Dermis microvascular lymphatic vessel endothelial cell (primary cell): ENCODE measurements at regions not wholly inside any gene's neighbourhood (a gene's known extent, or its start where the extent isn't known, plus 50 kb on each side); places are given as distances from the start of the nearest gene placed in this dataset.

Source experiments
- DNase-seq, 2 donors: peaks; one replicate each; pipeline versions ENCODE4 v3.0.0 to v3.0.0-alpha.2; 2010; ENCODE audit warnings: low read depth in 2 of 2

GRCh38 chr14:97571866-97572555 is 774.8 kb downstream of the VRK1 start:
- no peak for DNase-seq

DNA sequence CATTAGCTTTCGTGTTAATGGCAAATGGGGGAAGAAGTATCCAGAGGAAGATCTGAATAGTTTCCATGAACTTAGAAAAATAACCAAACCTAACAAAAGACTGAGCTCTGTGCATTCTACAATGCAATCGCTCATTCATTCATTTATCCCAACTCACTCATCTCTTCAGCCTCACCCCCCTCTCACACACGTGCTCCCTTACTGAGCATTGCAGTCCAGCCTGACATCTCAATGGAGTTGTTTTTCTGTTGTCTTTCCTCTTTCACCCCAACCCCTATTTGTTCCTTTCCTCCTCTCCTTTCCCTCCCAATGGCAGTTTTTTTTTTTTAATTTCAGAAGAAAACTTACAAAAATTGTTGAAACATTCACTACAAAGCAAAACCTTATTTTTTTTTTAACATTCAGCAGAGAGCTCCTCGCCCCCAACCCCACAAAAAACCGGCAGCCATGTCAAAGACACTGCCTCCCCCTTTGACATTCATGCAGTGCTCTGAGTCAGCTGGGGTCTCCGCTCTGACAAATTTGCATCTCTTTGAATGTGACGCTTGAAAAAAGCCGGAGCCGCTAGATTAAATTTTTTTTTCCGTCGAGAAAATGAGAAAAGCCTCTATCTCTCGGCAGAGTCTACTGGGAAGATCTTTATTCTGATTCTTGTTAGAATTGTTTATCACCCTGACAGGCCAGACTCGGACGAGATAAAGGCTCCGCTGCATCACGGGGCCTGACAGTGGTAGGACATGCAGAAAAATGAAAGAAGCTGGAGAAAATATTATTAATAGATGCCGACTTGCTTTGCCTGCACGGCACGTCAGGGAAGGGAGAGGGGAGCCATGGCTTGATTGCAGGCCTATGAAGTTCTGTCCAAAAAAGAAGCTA is 775.6 kb downstream of the VRK1 start:
- no peak for DNase-seq

DNA sequence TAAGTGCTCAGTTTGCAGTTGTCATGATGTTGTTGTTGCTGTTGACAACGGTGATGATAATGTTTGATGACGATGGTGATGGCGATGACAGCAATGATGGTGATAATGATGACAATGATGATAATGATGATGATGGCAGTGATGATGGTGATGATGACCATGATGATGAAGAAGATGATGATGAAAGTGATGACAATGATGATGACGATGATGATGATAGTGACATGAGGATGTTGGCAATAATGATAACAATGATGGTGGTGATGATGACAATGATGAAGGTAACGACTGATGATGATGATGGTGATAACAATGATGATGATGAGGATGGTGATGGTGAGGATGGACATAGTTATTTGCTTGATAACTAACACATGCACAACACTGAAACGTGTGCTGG is 778.5 kb downstream of the VRK1 start:
- no peak for DNase-seq

GRCh38 chr14:97578982-97579548 is 781.9 kb downstream of the VRK1 start:
- no peak for DNase-seq

GRCh38 chr14:97581016-97581415 is 783.8 kb downstream of the VRK1 start:
- DNase-seq: no peak

DNA sequence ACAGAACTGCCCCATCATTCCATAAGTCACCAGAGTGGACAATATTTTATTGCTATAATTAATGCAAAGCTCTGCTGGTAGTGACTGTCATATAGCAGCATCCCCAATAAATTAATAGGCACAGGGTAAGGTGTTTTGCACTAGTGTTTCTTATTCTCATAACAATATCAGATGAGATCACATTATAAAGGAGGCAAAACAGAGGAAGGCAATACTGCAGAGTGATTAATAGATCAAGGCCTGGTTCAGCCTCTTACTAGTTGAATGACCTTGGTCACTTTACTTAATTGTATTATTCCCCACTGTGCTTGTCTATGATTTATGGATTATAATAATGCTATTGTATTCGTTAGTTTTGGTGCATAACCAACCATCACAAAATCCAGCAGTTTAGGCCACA is 784.8 kb downstream of the VRK1 start:
- no peak for DNase-seq

- DNase-seq: no peak
Measured at GRCh38 chr14:97584528-97584927, 787.3 kb downstream of the VRK1 start.

GRCh38 chr14:97592341-97592980 is 795.3 kb downstream of the VRK1 start:
- DNase-seq: no peak

DNA sequence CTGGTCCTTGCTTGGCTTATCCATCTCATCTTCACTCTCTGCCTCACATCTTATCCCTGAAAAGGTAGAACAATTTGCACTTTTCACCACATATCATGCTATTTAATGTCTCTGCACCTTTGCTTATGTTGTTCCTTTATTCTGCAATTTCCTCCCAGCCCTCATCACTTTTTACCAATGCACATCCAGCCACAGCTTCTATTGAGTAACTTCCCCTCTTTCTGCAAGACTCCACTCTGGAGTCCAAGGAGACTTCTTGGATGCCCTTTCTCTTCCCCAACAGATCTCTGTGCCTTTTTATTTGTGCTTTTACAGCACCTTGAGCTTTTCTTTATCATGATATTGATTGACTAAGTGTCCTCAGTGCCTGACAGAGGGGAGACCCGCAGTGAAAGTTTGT is 797.1 kb downstream of the VRK1 start:
- no peak for DNase-seq

DNA sequence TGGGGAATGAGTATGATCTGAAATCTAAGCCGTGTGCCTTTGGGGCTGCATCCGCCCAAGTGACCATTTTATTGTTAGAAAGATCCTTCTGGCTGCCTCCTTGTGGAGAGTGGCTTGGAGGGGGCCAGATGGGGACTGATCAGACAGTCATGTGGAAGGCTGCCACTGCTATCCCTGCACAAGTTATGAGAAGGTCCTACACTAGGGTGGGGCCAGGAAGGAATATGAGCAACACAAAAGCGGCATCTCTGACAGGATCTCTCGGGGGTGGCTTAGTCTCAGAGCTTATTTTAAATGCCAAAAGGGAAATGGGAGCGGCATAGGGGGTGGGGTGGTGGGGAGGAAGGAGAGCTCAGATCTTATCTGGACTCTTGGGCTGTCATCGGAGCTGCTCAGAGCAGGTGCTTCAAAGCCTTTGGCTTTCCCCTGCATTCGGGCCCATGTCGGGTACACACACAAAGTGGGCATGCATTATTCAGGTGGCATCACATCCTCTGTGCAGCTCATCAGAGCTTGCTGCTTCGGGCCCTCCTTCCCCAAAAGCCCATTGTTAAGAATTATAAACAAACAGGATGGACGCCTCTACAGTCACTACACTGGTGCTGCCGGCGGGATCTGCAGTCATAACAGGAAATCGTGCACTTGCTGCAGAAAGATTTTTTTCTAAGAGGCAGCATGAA is 805.4 kb downstream of the VRK1 start:
- DNase-seq: no peak

DNA sequence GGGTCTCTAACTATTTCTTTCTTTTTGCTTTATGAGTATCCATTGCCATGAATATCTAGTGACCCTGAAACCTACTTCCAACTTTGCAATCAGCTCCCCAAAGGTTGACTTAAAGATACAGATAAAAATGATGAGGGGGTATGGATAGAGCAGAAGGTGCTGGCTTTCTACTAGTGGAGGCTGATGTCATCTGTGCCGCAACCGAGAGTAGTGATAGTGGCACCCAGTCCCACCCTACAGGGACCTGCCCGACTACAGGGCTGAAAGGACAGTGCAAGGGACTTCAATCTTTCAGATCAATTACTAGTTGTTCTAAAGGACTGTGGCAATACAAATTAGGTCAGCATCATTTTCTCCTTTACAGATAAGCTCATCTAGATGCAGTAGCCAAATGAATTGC is 806.0 kb downstream of the VRK1 start:
- DNase-seq: no peak

GRCh38 chr14:97604731-97605130 is 807.5 kb downstream of the VRK1 start:
- DNase-seq: no peak

DNA sequence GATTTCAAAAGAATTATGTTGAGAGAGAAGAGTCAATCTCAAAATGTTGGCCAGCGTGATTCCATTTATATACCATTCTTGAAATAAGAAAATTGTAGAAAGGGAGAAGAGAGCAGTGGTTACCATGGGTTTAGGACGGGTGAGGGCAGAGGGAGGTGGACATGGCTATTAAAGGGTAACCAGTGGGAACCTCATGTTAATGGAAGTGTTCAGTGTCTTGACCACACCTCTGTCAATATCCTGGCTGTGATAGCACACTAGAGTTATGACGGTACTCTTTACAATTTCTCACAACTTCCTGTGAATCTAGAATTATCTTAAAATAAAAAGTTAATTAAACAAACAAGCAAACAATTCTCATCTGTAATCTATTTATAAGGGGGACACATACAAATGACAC is 821.2 kb downstream of the VRK1 start:
- no peak for DNase-seq

- no peak for DNase-seq
Measured at GRCh38 chr14:97618917-97619690, 821.9 kb downstream of the VRK1 start.

DNA sequence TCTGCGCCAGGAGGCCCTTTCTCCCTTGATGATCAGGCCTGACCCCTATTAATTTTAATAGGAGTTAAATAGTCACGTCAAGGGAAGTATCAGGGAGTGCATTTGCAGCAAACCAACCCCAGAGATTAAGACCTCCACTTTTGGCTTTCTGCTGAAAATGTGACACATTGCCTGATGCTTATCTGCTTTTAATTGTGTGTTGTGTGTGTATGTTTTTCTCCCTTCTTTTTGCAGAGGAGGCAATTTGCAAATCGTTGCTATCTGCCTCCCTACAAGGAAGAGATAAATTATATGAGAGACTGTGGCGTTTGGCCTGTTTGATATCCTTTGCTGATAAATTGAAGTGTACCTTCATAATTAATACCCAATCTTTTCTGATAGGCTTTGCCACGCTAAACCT is 822.9 kb downstream of the VRK1 start:
- DNase-seq: no peak

DNA sequence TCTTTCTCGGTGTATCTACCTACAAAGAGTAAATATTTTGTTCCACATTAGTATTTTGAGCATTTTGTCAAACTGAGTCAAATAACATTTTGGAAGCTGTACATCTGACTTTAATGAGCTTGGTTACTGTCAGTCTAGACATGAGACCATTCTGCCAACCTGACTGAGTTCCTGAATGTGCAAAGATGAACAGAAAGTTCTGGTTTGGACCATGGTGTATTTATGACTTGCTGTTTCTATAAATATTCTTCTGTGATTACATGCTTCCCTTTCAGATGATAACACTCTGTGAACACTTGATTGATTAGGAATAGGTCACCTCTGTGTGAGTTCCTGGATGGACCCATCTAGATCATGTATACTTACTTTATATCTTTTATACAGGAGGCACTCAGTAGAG is 827.8 kb downstream of the VRK1 start:
- no peak for DNase-seq

DNA sequence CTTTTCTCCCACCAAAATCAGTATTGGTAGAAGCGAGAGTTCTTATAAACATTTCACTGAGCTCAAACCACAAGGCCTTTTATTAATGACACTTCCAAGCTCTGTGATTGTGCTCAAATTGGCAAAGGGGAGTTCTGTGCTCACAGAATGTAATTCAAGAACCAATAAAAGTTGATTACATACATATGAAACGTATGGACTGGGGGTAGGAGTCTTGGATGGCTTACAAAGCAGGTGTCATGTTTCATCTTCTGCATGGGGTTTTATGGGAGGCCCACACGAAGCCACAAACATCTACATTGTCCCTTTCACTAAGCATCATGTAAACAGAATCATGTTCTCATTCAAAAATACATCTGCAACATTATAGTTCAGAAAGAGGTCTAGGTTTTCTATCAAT is 828.3 kb downstream of the VRK1 start:
- no peak for DNase-seq

- no peak for DNase-seq
Measured at GRCh38 chr14:97626088-97626487, 828.9 kb downstream of the VRK1 start.

DNA sequence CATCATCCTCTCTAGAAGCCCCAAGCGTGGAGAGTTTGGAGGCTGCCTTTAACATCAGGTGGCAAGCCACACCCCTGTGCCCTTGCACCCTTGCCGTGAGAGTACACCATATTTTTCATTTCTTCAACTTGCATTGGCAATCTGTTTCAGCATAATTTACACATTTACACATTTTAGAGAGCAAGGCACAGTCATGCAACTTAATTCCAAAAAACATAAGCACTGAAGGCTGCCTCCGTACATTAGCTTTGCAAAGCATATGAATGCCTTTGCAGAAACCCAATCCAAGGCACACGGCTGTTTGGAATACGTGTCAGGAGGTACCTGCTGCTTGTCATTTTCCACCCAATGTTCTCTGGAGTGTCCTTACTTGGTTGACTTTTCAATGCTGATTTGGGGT is 833.1 kb downstream of the VRK1 start:
- DNase-seq: no peak

DNA sequence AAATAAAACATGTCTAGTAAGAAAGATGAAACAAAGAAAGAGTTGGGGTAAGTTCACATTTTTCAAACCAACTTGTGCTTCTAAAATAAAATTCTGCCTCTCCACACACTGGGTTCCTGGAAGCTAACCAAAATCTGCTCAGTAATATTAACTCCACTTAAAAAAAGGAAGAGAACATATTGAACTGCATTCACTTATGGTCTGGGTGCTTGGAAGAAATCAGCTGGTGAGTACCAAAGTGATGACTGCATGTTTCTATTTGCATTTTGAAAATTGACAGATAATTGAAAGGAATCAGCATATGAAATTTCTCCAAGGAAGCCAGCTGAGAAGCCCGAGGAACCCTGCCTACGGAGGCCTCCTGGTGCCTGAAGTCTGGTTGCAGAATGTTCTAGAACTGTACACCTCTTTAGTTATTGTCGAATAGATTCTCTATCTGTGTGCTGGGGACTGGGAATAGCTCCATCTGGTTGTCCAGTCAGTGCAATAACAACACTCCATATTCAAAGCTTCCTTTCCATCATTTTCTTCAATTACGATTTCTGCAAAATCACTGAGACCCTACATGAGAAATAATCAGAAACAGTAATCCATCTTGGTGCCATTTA is 836.1 kb downstream of the VRK1 start:
- no peak for DNase-seq

DNA sequence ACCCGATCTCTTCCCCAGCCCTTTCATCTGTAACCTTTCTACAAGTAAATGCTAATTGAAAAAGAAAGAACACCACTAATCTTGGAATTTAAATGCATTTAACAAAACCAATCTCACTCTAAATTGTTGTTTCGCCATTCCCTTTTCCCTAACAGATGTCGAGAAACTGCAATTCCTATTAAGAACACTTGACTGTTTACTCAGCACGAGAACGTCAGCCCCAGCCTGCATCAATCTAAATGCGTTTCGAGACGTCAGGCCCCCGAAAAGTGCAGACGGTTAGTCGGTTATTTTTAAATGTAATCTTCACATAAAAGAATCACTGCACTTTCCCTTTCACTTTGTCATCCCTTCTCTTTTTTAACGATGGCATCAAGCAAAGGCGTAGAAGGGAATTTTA is 837.6 kb downstream of the VRK1 start:
- no peak for DNase-seq
